Neural progenitor cell (in vitro differentiated cells): ENCODE measurements at regions not wholly inside any gene's neighbourhood (a gene's known extent, or its start where the extent isn't known, plus 50 kb on each side); places are given as distances from the start of the nearest gene placed in this dataset.

Experiments used
- EZH2 ChIP-seq: fragments of 200-600 bp; sonication (generic); IDR thresholded peaks from 2 replicates; pipeline ENCODE4 v1.6.1; 2017; ENCODE audit warnings: antibody characterized with exemption, mild to moderate bottlenecking, moderate library complexity
- EZH2phosphoT487 ChIP-seq: fragments of 200-600 bp; sonication (generic); IDR thresholded peaks from 2 replicates; pipeline ENCODE4 v1.6.1; 2017; ENCODE audit warnings: antibody characterized with exemption
- TF ChIP-seq, protein P1 (sequence below): fragments of 200-600 bp; sonication (generic); IDR thresholded peaks from 2 replicates; pipeline ENCODE4 v1.5.1; 2017; ENCODE audit warnings: antibody characterized with exemption, mild to moderate bottlenecking

- TF ChIP-seq, protein P1, sequence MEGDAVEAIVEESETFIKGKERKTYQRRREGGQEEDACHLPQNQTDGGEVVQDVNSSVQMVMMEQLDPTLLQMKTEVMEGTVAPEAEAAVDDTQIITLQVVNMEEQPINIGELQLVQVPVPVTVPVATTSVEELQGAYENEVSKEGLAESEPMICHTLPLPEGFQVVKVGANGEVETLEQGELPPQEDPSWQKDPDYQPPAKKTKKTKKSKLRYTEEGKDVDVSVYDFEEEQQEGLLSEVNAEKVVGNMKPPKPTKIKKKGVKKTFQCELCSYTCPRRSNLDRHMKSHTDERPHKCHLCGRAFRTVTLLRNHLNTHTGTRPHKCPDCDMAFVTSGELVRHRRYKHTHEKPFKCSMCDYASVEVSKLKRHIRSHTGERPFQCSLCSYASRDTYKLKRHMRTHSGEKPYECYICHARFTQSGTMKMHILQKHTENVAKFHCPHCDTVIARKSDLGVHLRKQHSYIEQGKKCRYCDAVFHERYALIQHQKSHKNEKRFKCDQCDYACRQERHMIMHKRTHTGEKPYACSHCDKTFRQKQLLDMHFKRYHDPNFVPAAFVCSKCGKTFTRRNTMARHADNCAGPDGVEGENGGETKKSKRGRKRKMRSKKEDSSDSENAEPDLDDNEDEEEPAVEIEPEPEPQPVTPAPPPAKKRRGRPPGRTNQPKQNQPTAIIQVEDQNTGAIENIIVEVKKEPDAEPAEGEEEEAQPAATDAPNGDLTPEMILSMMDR, result no peak
- TF ChIP-seq EZH2 (no peak), EZH2phosphoT487 (no peak)
Observed at GRCh38 chr1:184854496-184855140, 100.0 kb upstream of the EDEM3 start.
